Stomach (tissue), 4 donors: ENCODE measurements at regions not wholly inside any gene's neighbourhood (a gene's known extent, or its start where the extent isn't known, plus 50 kb on each side); places are given as distances from the start of the nearest gene placed in this dataset.

Experiments
- EP300 ChIP-seq: sonication (generic); formaldehyde crosslinking; IDR thresholded peaks from one replicate; pipeline ENCODE4 v1.6.1; 2017; ENCODE audit warnings: antibody characterized with exemption
- POLR2AphosphoS5 ChIP-seq, 3 donors: sonication (generic); formaldehyde crosslinking; IDR thresholded peaks; one replicate each; pipeline ENCODE4 v1.6.1; 2016; ENCODE audit warnings: antibody characterized with exemption in 3 of 3
- TF ChIP-seq, protein P1 (sequence below), 7 experiments: fragments of 450-650 bp in 4 of 7; fragments of 200-600 bp in 3 of 7; sonication (generic) in 3 of 7; IDR thresholded peaks; one replicate each; pipeline ENCODE4 v1.5.1; 2016 to 2019; ENCODE audit warnings: antibody characterized with exemption in 7 of 7, control low read depth in 2 of 7, mild to moderate bottlenecking in 1 of 7

DNA sequence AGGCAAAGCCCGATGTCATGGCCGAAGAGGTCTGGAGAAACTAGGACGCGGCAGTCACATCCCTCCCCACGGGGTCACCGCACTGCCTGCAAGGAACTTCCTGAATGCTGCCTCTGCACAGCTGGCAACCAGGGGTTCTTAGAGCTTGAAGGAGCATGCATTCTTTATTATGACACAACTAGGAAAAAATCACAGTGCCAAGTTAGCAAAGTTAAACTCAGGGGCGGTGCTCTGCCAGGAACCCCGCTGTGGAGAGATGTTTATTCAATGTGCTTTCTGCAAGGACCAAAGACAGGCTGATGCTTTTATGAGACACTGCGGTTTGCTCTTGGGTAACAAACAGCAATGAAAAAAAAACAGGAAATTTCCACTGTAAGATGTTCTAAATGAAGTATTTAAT is 287.3 kb upstream of the FOXQ1 start:
- TF ChIP-seq EP300 = no peak
- peak in 1 of 3 donors; percentile 27 for TF ChIP-seq POLR2AphosphoS5 (IDR thresholded peaks at IDR 0.05)
- TF ChIP-seq, protein P1, sequence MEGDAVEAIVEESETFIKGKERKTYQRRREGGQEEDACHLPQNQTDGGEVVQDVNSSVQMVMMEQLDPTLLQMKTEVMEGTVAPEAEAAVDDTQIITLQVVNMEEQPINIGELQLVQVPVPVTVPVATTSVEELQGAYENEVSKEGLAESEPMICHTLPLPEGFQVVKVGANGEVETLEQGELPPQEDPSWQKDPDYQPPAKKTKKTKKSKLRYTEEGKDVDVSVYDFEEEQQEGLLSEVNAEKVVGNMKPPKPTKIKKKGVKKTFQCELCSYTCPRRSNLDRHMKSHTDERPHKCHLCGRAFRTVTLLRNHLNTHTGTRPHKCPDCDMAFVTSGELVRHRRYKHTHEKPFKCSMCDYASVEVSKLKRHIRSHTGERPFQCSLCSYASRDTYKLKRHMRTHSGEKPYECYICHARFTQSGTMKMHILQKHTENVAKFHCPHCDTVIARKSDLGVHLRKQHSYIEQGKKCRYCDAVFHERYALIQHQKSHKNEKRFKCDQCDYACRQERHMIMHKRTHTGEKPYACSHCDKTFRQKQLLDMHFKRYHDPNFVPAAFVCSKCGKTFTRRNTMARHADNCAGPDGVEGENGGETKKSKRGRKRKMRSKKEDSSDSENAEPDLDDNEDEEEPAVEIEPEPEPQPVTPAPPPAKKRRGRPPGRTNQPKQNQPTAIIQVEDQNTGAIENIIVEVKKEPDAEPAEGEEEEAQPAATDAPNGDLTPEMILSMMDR (IDR thresholded peaks at IDR 0.05) = no peak
